Liver (tissue), 8 donors: ENCODE measurements at regions not wholly inside any gene's neighbourhood (a gene's known extent, or its start where the extent isn't known, plus 50 kb on each side); places are given as distances from the start of the nearest gene placed in this dataset.

Source experiments
- DNase-seq: peaks from one replicate; pipeline ENCODE4 v3.0.0-alpha.2; 2017; ENCODE audit warnings: low spot score
- H3K27ac ChIP-seq, 2 donors: one replicate each; pipeline ENCODE4 v1.7.0; 2013; ENCODE audit warnings: inconsistent platforms in 2 of 2, low read length in 2 of 2, control low read depth in 1 of 2, low read depth in 1 of 2, mild to moderate bottlenecking in 1 of 2
- H3K27me3 ChIP-seq, 4 donors: one replicate each; pipeline versions ENCODE4 v1.6.1 to v1.7.0; 2013; ENCODE audit warnings: low read length in 3 of 4, inconsistent platforms in 1 of 4, mild to moderate bottlenecking in 1 of 4, moderate library complexity in 1 of 4; ENCODE audit not compliant: control insufficient read depth in 4 of 4, insufficient read depth in 4 of 4
- H3K36me3 ChIP-seq, 4 donors: one replicate each; pipeline versions ENCODE4 v1.6.1 to v1.7.0; 2013; ENCODE audit warnings: low read length in 3 of 4, mild to moderate bottlenecking in 3 of 4, low read depth in 1 of 4, moderate library complexity in 1 of 4; ENCODE audit not compliant: control insufficient read depth in 4 of 4, insufficient read depth in 3 of 4
- H3K4me1 ChIP-seq, 4 donors: one replicate each; pipeline versions ENCODE4 v1.6.1 to v1.7.0; 2013; ENCODE audit warnings: low read length in 3 of 4, mild to moderate bottlenecking in 3 of 4, moderate library complexity in 1 of 4; ENCODE audit not compliant: control insufficient read depth in 4 of 4, insufficient read depth in 4 of 4
- H3K4me3 ChIP-seq, 3 donors: one replicate each; pipeline versions ENCODE4 v1.6.1 to v1.7.0; 2013; ENCODE audit warnings: low read length in 3 of 3, control low read depth in 1 of 3, low read depth in 1 of 3, mild to moderate bottlenecking in 1 of 3
- H3K9ac ChIP-seq, 2 donors: one replicate each; pipeline ENCODE4 v1.7.0; 2013; ENCODE audit warnings: low read length in 2 of 2, mild to moderate bottlenecking in 2 of 2, moderate library complexity in 2 of 2, control low read depth in 1 of 2, low read depth in 1 of 2
- H3K9me3 ChIP-seq, 4 donors: one replicate each; pipeline versions ENCODE4 v1.6.1 to v1.7.0; 2013; ENCODE audit warnings: low read length in 3 of 4; ENCODE audit not compliant: control insufficient read depth in 4 of 4
- EGR1 ChIP-seq, 2 donors: IDR thresholded peaks; 2 replicates each; pipeline ENCODE4 v1.6.1; 2016 to 2018; ENCODE audit warnings: antibody characterized with exemption in 2 of 2, low read depth in 2 of 2
- FOXA1 ChIP-seq: IDR thresholded peaks from 2 replicates; pipeline ENCODE4 v1.6.1; 2016; ENCODE audit warnings: antibody characterized with exemption
- GABPA ChIP-seq, 2 donors: IDR thresholded peaks in 1 of 2; conservative IDR thresholded peaks in 1 of 2; 2 replicates each; pipeline ENCODE4 v1.6.1; 2016; ENCODE audit warnings: antibody characterized with exemption in 2 of 2, mild to moderate bottlenecking in 1 of 2, moderate library complexity in 1 of 2
- HNF4A ChIP-seq, 2 donors: conservative IDR thresholded peaks; 2 replicates each; pipeline ENCODE4 v1.6.1; 2016; ENCODE audit warnings: antibody characterized with exemption in 2 of 2, mild to moderate bottlenecking in 2 of 2
- HNF4G ChIP-seq: IDR thresholded peaks from 2 replicates; pipeline ENCODE4 v1.6.1; 2016; ENCODE audit warnings: antibody characterized with exemption
- JUND ChIP-seq, 2 donors: IDR thresholded peaks; 2 replicates each; pipeline ENCODE4 v1.6.1; 2016; ENCODE audit warnings: antibody characterized with exemption in 2 of 2
- RAD21 ChIP-seq, 2 donors: IDR thresholded peaks; 2 replicates each; pipeline ENCODE4 v1.6.1; 2016; ENCODE audit warnings: antibody characterized with exemption in 2 of 2, mild to moderate bottlenecking in 2 of 2
- RXRA ChIP-seq, 2 donors: IDR thresholded peaks; 2 replicates each; pipeline ENCODE4 v1.6.1; 2017 to 2018; ENCODE audit warnings: antibody characterized with exemption in 2 of 2, mild to moderate bottlenecking in 1 of 2
- YY1 ChIP-seq: IDR thresholded peaks from 2 replicates; pipeline ENCODE4 v1.6.1; 2016; ENCODE audit warnings: antibody characterized with exemption, mild to moderate bottlenecking
- WGBS: extraction: QIAGEN DNeasy Blood & Tissue Kit; methylation state at CpG from one replicate; pipeline ENCODE4 v1.1.7; 2013; 5-methylcytosine and 5-hydroxymethylcytosine counted together
- TF ChIP-seq, protein P1 (sequence below): IDR thresholded peaks from 2 replicates; pipeline ENCODE4 v1.6.1; 2016; ENCODE audit warnings: antibody characterized with exemption
- TF ChIP-seq, protein P2 (sequence below): IDR thresholded peaks from 2 replicates; pipeline ENCODE4 v1.6.1; 2016; ENCODE audit warnings: antibody characterized with exemption, mild to moderate bottlenecking
- TF ChIP-seq, protein P3 (sequence below): IDR thresholded peaks from 2 replicates; pipeline ENCODE4 v1.6.1; 2016; ENCODE audit warnings: antibody characterized with exemption
- TF ChIP-seq, protein P4 (sequence below): fragments of 150-350 bp; IDR thresholded peaks from 2 replicates; pipeline ENCODE4 v1.5.1; 2017; ENCODE audit warnings: improper control_type of control experiment, low read depth, low read length; ENCODE audit not compliant: missing input control
- donor health status: healthy.
- donor health status: healthy.
- donor health status: healthy.
- donor health status: healthy.
- donor health status: healthy.

DNA sequence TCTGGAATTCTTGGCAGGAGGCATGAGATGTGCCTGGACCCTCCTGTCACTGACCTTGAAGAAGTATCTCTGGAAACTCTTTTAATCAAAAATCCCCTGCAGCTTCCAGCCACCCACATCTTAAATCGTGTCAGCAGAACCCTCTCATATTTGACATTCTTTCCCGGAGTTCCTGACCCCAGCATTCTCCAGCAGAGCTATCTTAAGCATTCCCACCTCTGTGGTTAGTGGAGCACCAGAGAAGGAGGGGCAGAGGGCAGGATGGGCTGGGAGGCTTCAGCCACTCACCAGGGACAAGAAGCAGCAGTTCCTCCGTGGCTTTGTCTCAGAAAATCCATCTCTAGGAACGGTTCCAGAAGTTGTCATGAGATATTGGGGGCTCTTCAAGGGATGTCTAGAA, 149.9 kb downstream of the RGS9 start (continued):
- no peak for TF ChIP-seq GABPA (IDR thresholded peaks at IDR 0.05 in 1 of 2, conservative IDR thresholded peaks at IDR 0.05 in 1 of 2)
- TF ChIP-seq JUND (IDR thresholded peaks at IDR 0.05), result no peak
- no peak for TF ChIP-seq HNF4A (conservative IDR thresholded peaks at IDR 0.05)

DNA sequence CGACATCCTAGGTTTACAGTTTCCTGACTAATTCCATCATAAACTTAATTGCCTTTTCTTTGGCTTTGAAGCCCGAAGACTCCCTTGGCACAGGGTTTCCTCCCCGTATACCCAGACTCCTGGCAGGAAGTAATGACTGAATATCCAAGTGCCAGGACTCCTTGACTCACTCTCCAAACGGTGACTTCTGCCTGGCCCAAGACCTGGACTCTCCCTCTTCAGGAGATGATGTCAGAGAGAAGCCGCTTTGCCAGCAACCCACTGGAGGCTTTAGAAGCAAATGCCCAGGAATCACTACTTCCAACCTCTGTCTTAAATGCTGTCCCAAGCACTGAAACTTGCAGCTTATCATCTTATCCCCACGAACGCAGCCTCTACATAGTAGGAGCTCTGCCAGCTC, 146.5 kb downstream of the RGS9 start:
- TF ChIP-seq RAD21 (IDR thresholded peaks at IDR 0.05) (no peak), HNF4A (conservative IDR thresholded peaks at IDR 0.05) (no peak), RXRA (IDR thresholded peaks at IDR 0.05) (no peak), GABPA (IDR thresholded peaks at IDR 0.05 in 1 of 2, conservative IDR thresholded peaks at IDR 0.05 in 1 of 2) (no peak), HNF4G (no peak)
- H3K4me3 ChIP-seq, result no peak overlapping the region
- no peak overlapping the region for H3K9ac ChIP-seq
- H3K4me1 ChIP-seq, result no peaks in the 10 kb centered on the region
- H3K9me3 ChIP-seq, result no peaks in the 10 kb centered on the region
- no peak overlapping the region for H3K27ac ChIP-seq
- DNase-seq, result no peak
- 77% methylated on average over 7 of the region's 7 CpGs for WGBS
- no peaks in the 10 kb centered on the region for H3K27me3 ChIP-seq
- no peaks in the 10 kb centered on the region for H3K36me3 ChIP-seq

DNA sequence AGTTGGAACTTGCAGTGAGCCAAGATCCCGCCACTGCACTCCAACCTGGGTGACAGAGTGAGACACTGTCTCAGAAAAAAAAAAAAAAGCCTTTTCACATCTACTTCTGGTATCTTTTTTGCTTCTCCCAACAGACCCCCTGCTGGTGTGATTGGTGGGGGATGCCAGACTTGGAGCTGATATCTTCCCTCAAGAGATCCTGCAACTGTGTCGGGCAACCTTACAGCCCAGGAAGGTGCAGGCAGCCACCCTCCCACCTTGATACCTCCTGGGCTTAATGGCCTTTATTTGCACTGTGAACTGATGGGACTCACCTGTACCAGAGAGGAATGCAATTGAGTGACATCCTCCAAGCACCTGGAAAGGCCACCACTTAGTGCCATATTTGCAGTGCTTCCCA, 142.3 kb downstream of the RGS9 start:
- no peak overlapping the region for H3K9ac ChIP-seq

More for the DNA sequence above, 142.3 kb downstream of the RGS9 start:
- Histone ChIP-seq H3K27ac (no peak overlapping the region), H3K9me3 (no peaks in the 10 kb centered on the region), H3K4me1 (peaks cover 0 to 2% (median 0%) of the 10 kb centered on the region in 4 donors), H3K36me3 (no peaks in the 10 kb centered on the region), H3K4me3 (no peak overlapping the region), H3K27me3 (peaks cover 0 to 6% (median 0%) of the 10 kb centered on the region in 4 donors)
- TF ChIP-seq, protein P1, sequence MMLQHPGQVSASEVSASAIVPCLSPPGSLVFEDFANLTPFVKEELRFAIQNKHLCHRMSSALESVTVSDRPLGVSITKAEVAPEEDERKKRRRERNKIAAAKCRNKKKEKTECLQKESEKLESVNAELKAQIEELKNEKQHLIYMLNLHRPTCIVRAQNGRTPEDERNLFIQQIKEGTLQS, result no peak
- no peak for TF ChIP-seq HNF4G
- TF ChIP-seq, protein P2, sequence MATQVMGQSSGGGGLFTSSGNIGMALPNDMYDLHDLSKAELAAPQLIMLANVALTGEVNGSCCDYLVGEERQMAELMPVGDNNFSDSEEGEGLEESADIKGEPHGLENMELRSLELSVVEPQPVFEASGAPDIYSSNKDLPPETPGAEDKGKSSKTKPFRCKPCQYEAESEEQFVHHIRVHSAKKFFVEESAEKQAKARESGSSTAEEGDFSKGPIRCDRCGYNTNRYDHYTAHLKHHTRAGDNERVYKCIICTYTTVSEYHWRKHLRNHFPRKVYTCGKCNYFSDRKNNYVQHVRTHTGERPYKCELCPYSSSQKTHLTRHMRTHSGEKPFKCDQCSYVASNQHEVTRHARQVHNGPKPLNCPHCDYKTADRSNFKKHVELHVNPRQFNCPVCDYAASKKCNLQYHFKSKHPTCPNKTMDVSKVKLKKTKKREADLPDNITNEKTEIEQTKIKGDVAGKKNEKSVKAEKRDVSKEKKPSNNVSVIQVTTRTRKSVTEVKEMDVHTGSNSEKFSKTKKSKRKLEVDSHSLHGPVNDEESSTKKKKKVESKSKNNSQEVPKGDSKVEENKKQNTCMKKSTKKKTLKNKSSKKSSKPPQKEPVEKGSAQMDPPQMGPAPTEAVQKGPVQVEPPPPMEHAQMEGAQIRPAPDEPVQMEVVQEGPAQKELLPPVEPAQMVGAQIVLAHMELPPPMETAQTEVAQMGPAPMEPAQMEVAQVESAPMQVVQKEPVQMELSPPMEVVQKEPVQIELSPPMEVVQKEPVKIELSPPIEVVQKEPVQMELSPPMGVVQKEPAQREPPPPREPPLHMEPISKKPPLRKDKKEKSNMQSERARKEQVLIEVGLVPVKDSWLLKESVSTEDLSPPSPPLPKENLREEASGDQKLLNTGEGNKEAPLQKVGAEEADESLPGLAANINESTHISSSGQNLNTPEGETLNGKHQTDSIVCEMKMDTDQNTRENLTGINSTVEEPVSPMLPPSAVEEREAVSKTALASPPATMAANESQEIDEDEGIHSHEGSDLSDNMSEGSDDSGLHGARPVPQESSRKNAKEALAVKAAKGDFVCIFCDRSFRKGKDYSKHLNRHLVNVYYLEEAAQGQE, result no peak
- TF ChIP-seq, protein P3, sequence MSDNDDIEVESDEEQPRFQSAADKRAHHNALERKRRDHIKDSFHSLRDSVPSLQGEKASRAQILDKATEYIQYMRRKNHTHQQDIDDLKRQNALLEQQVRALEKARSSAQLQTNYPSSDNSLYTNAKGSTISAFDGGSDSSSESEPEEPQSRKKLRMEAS, result no peak
- no peak for TF ChIP-seq FOXA1
- no peak for TF ChIP-seq YY1
- TF ChIP-seq, protein P4, sequence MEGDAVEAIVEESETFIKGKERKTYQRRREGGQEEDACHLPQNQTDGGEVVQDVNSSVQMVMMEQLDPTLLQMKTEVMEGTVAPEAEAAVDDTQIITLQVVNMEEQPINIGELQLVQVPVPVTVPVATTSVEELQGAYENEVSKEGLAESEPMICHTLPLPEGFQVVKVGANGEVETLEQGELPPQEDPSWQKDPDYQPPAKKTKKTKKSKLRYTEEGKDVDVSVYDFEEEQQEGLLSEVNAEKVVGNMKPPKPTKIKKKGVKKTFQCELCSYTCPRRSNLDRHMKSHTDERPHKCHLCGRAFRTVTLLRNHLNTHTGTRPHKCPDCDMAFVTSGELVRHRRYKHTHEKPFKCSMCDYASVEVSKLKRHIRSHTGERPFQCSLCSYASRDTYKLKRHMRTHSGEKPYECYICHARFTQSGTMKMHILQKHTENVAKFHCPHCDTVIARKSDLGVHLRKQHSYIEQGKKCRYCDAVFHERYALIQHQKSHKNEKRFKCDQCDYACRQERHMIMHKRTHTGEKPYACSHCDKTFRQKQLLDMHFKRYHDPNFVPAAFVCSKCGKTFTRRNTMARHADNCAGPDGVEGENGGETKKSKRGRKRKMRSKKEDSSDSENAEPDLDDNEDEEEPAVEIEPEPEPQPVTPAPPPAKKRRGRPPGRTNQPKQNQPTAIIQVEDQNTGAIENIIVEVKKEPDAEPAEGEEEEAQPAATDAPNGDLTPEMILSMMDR, result no peak
- no peak for TF ChIP-seq EGR1 (IDR thresholded peaks at IDR 0.05; ENCODE audit: low read depth in 2 of 2)
- WGBS, result 90% methylated on average over 2 of the region's 2 CpGs
- DNase-seq, result no peak
